GM13977 (cell line): ENCODE measurements at regions not wholly inside any gene's neighbourhood (a gene's known extent, or its start where the extent isn't known, plus 50 kb on each side); places are given as distances from the start of the nearest gene placed in this dataset.
"Not testable (repeated sequence)": the region's sequence is repeated elsewhere in the genome, so short reads cannot be mapped to it uniquely, and the experiment has no call there.

Experiments used
- DNase-seq: peaks from one replicate; pipeline ENCODE4 v3.0.0; 2012; ENCODE audit warnings: low spot score
- CTCF ChIP-seq: IDR thresholded peaks from 2 replicates; pipeline ENCODE4 v1.5.1; 2012; ENCODE audit warnings: mild to moderate bottlenecking, control low read depth; ENCODE audit not compliant: insufficient read depth; ENCODE audit errors: extremely low read depth, missing control alignments
- in situ Hi-C: fragments of 300-500 bp; cut with MboI; formaldehyde crosslinking; loops from one replicate; pipeline ENCODE4 v1.12.0; 2022; ENCODE audit warnings: low sequenced_read_pairs, low pct_unique_long_range_greater_than_20kb, mixed read lengths, inconsistent platforms; ENCODE audit not compliant: unreplicated experiment

GRCh38 chr5:39624268-39624886 is 199.6 kb upstream of the DAB2 start:
- in situ Hi-C loops = no loop called here
- DNase-seq = no peak
- no peak for TF ChIP-seq CTCF

GRCh38 chr5:39623291-39623865 is 198.6 kb upstream of the DAB2 start:
- DNase-seq = no peak
- no peak for TF ChIP-seq CTCF

GRCh38 chr5:39622281-39622680 is 197.5 kb upstream of the DAB2 start:
- in situ Hi-C loops = no loop called here
- no peak for TF ChIP-seq CTCF
- DNase-seq = no peak

More at GRCh38 chr5:39623291-39623865, 198.6 kb upstream of the DAB2 start:
- in situ Hi-C loops = no loop called here

- in situ Hi-C loops = no loop called here
- no peak for DNase-seq
- TF ChIP-seq CTCF = no peak
Measured at GRCh38 chr5:39619168-39619818, 194.5 kb upstream of the DAB2 start.

GRCh38 chr5:39618391-39618790 is 193.6 kb upstream of the DAB2 start:
- in situ Hi-C loops = no loop called here
- DNase-seq = no peak
- TF ChIP-seq CTCF = no peak

- in situ Hi-C loops = no loop called here
- DNase-seq = no peak
- no peak for TF ChIP-seq CTCF
Measured at GRCh38 chr5:39616131-39616530, 191.4 kb upstream of the DAB2 start.

GRCh38 chr5:39611076-39611475 is 186.3 kb upstream of the DAB2 start:
- DNase-seq, in situ Hi-C loops: not testable (repeated sequence)
